HUES64 (cell line): ENCODE measurements at regions not wholly inside any gene's neighbourhood (a gene's known extent, or its start where the extent isn't known, plus 50 kb on each side); places are given as distances from the start of the nearest gene placed in this dataset.

Source experiments
- H3K27ac ChIP-seq: 2 replicates; pipeline ENCODE4 v1.7.0; 2013; ENCODE audit warnings: low read depth, low read length, inconsistent platforms
- H3K27me3 ChIP-seq: 2 replicates; pipeline ENCODE4 v1.6.1; 2013; ENCODE audit warnings: mild to moderate bottlenecking, low read length; ENCODE audit not compliant: insufficient read depth
- H3K36me3 ChIP-seq: 2 replicates; pipeline ENCODE4 v1.6.1; 2013; ENCODE audit warnings: mild to moderate bottlenecking, low read length; ENCODE audit not compliant: insufficient read depth
- H3K4me1 ChIP-seq: 2 replicates; pipeline ENCODE4 v1.6.1; 2013; ENCODE audit warnings: mild to moderate bottlenecking, low read length, moderate library complexity; ENCODE audit not compliant: insufficient read depth
- H3K4me3 ChIP-seq: 2 replicates; pipeline ENCODE4 v1.5.1; 2013; ENCODE audit warnings: mild to moderate bottlenecking, low read length, moderate library complexity
- H3K9ac ChIP-seq: 2 replicates; pipeline ENCODE4 v1.6.1; 2013; ENCODE audit warnings: mild to moderate bottlenecking, low read depth, low read length
- H3K9me3 ChIP-seq: 2 replicates; pipeline ENCODE4 v1.6.1; 2013; ENCODE audit warnings: low read depth, low read length; ENCODE audit not compliant: insufficient read depth
- WGBS: fragments of 150-250, 120-280 bp; methylation state at CpG from one replicate; pipeline ENCODE4 v1.1.7; 2013; ENCODE audit warnings: missing lambda C conversion rate; 5-methylcytosine and 5-hydroxymethylcytosine counted together

GRCh38 chr9:16248822-16249221, 621.6 kb downstream of the BNC2 start:
- Histone ChIP-seq H3K27ac (no peak overlapping the region), H3K36me3 (no peaks in the 10 kb centered on the region), H3K4me3 (no peak overlapping the region), H3K27me3 (no peaks in the 10 kb centered on the region), H3K9me3 (no peaks in the 10 kb centered on the region), H3K4me1 (peaks cover 8% of the 10 kb centered on the region), H3K9ac (no peak overlapping the region)
- WGBS: 96% methylated on average over 6 of the region's 6 CpGs

GRCh38 chr9:16252616-16253015, 617.9 kb downstream of the BNC2 start:
- WGBS: 56% methylated on average over 5 of the region's 5 CpGs
- Histone ChIP-seq H3K36me3 (no peaks in the 10 kb centered on the region), H3K27me3 (no peaks in the 10 kb centered on the region)

DNA sequence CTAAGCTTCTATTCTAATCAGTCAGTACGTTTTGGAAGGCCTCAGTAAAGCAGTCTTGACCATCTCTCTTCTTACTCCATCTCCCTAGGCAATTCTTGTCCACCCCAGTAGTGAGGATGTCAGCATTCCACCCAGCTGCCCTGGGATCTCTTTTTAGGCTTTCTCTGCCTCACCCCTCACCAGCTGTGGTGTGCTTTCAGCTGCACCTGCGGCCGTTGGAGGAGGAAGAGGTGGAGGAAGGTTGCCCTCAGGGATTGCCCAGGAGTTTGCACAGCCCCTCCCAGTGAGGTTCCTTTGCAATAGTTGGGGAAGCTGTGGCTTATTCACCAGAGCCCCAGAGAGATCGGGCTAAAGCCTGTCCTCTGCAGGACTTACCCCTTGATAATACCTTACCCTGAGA, 615.8 kb downstream of the BNC2 start:
- no peaks in the 10 kb centered on the region for H3K9me3 ChIP-seq
- no peak overlapping the region for H3K4me3 ChIP-seq
- no peaks in the 10 kb centered on the region for H3K27me3 ChIP-seq
- H3K9ac ChIP-seq: no peak overlapping the region
- no peaks in the 10 kb centered on the region for H3K36me3 ChIP-seq
- no peak overlapping the region for H3K27ac ChIP-seq
- peaks cover 8% of the 10 kb centered on the region for H3K4me1 ChIP-seq
- 84% methylated on average over 4 of the region's 4 CpGs for WGBS

More at GRCh38 chr9:16252616-16253015, 617.9 kb downstream of the BNC2 start:
- no peak overlapping the region for H3K9ac ChIP-seq
- H3K9me3 ChIP-seq: no peaks in the 10 kb centered on the region
- no peak overlapping the region for H3K27ac ChIP-seq
- no peak overlapping the region for H3K4me3 ChIP-seq
- H3K4me1 ChIP-seq: peaks cover 8% of the 10 kb centered on the region

DNA sequence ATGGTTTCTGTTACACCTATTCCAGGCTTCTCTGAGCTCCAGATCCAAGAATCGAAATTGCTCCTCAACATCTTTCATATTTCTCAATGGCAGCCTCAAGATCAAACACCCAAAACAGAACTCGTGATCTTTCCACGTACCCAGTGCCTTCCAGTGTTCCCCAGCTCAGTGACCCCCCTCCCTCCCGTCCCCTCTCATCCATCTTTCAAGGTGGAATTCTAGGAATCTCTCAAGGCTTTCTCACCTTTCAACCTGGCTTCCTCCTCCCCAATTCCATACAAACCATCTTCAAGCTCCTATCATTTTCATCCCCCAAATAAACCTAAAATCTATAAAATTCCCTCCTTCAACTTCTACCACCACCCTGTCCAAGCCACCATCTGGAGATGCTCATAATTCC, 615.3 kb downstream of the BNC2 start:
- Histone ChIP-seq H3K4me3 (no peak overlapping the region), H3K27me3 (no peaks in the 10 kb centered on the region), H3K4me1 (peaks cover 8% of the 10 kb centered on the region), H3K9ac (no peak overlapping the region), H3K36me3 (no peaks in the 10 kb centered on the region), H3K9me3 (no peaks in the 10 kb centered on the region), H3K27ac (no peak overlapping the region)
- WGBS: 80% methylated on average over 4 of the region's 4 CpGs

- no peaks in the 10 kb centered on the region for H3K27me3 ChIP-seq
- H3K9ac ChIP-seq: no peak overlapping the region
- no peaks in the 10 kb centered on the region for H3K9me3 ChIP-seq
- no peaks in the 10 kb centered on the region for H3K36me3 ChIP-seq
- peaks cover 6% of the 10 kb centered on the region for H3K4me1 ChIP-seq
- WGBS: 86% methylated on average over 2 of the region's 2 CpGs
- no peak overlapping the region for H3K27ac ChIP-seq
- no peak overlapping the region for H3K4me3 ChIP-seq
Measured at GRCh38 chr9:16257604-16258003, 612.9 kb downstream of the BNC2 start.

DNA sequence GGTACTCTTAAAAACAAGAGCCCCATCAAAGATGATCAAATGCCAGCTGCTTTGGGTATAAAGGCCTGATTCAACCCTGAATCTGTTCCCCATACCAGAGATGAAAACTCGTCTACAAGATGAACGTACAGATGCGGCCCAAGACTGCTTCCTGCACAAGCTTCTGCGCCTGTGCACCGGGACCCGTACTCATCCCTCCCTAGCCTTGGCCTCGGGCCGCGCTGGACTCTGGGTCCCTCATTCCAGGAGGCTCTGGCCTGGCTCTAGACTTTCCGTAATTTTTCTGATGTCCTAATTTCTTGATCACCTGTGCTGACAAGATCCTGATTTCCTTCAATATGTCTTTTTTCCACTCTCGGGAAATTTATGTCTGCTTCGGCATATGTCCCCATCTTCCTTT, 612.3 kb downstream of the BNC2 start:
- 93% methylated on average over 12 of the region's 12 CpGs for WGBS
- Histone ChIP-seq H3K36me3 (no peaks in the 10 kb centered on the region), H3K4me3 (no peak overlapping the region), H3K9ac (no peak overlapping the region), H3K27ac (no peak overlapping the region), H3K4me1 (no peaks in the 10 kb centered on the region), H3K27me3 (no peaks in the 10 kb centered on the region), H3K9me3 (no peaks in the 10 kb centered on the region)

GRCh38 chr9:16258708-16259107, 611.8 kb downstream of the BNC2 start:
- no peaks in the 10 kb centered on the region for H3K4me1 ChIP-seq

GRCh38 chr9:16262477-16263261, 607.8 kb downstream of the BNC2 start:
- H3K4me3 ChIP-seq: no peak overlapping the region
- H3K9me3 ChIP-seq: no peaks in the 10 kb centered on the region
- no peaks in the 10 kb centered on the region for H3K36me3 ChIP-seq
- WGBS: 51% methylated on average over 14 of the region's 14 CpGs
- no peak overlapping the region for H3K9ac ChIP-seq
- H3K27me3 ChIP-seq: no peaks in the 10 kb centered on the region
- H3K4me1 ChIP-seq: 0 out of 2 replicates have a peak, but pooled peaks cover 2% of the 10 kb centered on the region
- H3K27ac ChIP-seq: no peak overlapping the region

More at GRCh38 chr9:16258708-16259107, 611.8 kb downstream of the BNC2 start:
- H3K9me3 ChIP-seq: no peaks in the 10 kb centered on the region
- WGBS: 96% methylated on average over 8 of the region's 8 CpGs
- no peak overlapping the region for H3K4me3 ChIP-seq
- H3K27ac ChIP-seq: no peak overlapping the region
- H3K27me3 ChIP-seq: no peaks in the 10 kb centered on the region
- H3K36me3 ChIP-seq: no peaks in the 10 kb centered on the region
- H3K9ac ChIP-seq: no peak overlapping the region

- H3K9me3 ChIP-seq: no peaks in the 10 kb centered on the region
- no peak overlapping the region for H3K9ac ChIP-seq
- H3K27ac ChIP-seq: no peak overlapping the region
- H3K36me3 ChIP-seq: no peaks in the 10 kb centered on the region
- 94% methylated on average over 5 of the region's 5 CpGs for WGBS
- H3K4me3 ChIP-seq: no peak overlapping the region
- 0 out of 2 replicates have a peak, but pooled peaks cover 4% of the 10 kb centered on the region for H3K4me1 ChIP-seq
- no peaks in the 10 kb centered on the region for H3K27me3 ChIP-seq
Measured at GRCh38 chr9:16265688-16266087, 604.8 kb downstream of the BNC2 start.

GRCh38 chr9:16266648-16267276, 603.7 kb downstream of the BNC2 start:
- Histone ChIP-seq H3K27ac (no peak overlapping the region), H3K4me1 (0 out of 2 replicates have a peak, but pooled peaks cover 4% of the 10 kb centered on the region), H3K9ac (no peak overlapping the region), H3K4me3 (no peak overlapping the region), H3K36me3 (no peaks in the 10 kb centered on the region), H3K9me3 (no peaks in the 10 kb centered on the region), H3K27me3 (no peaks in the 10 kb centered on the region)
- 89% methylated on average over 9 of the region's 9 CpGs for WGBS

GRCh38 chr9:16267281-16268066, 603.0 kb downstream of the BNC2 start:
- Histone ChIP-seq H3K9ac (no peak overlapping the region), H3K9me3 (no peaks in the 10 kb centered on the region), H3K4me1 (0 out of 2 replicates have a peak, but pooled peaks cover 4% of the 10 kb centered on the region), H3K4me3 (no peak overlapping the region), H3K36me3 (no peaks in the 10 kb centered on the region), H3K27me3 (no peaks in the 10 kb centered on the region), H3K27ac (no peak overlapping the region)
- 95% methylated on average over 9 of the region's 10 CpGs for WGBS
